NCI-H82 treated with DMSO at 0.1 percent for 48 hours (cell line): ENCODE measurements at regions not wholly inside any gene's neighbourhood (a gene's known extent, or its start where the extent isn't known, plus 50 kb on each side); places are given as distances from the start of the nearest gene placed in this dataset.

Experiments
- DNase-seq: peaks from one replicate; lab custom pipeline; 2025; ENCODE audit not compliant: unreplicated experiment; lab: John Stamatoyannopoulos, UW

- DNase-seq: no peak
Observed at GRCh38 chr20:24718277-24718676, 230.8 kb upstream of the CST7 start.

- no peak for DNase-seq
Observed at GRCh38 chr20:24718696-24719095, 230.4 kb upstream of the CST7 start.

- no peak for DNase-seq
Observed at GRCh38 chr20:24720957-24721356, 228.1 kb upstream of the CST7 start.

- DNase-seq: peak; percentile 47
Observed at GRCh38 chr20:24721891-24722568, 227.0 kb upstream of the CST7 start.

GRCh38 chr20:24722586-24722985 is 226.5 kb upstream of the CST7 start:
- DNase-seq: no peak

GRCh38 chr20:24723186-24723585 is 225.9 kb upstream of the CST7 start:
- no peak for DNase-seq

- no peak for DNase-seq
Observed at GRCh38 chr20:24723647-24724352, 225.3 kb upstream of the CST7 start.

GRCh38 chr20:24724982-24725533 is 224.0 kb upstream of the CST7 start:
- DNase-seq: no peak

- no peak for DNase-seq
Observed at GRCh38 chr20:24727795-24728194, 221.3 kb upstream of the CST7 start.

- DNase-seq: no peak
Observed at GRCh38 chr20:24729896-24730605, 219.0 kb upstream of the CST7 start.

GRCh38 chr20:24730750-24731149 is 218.3 kb upstream of the CST7 start:
- DNase-seq: no peak

- no peak for DNase-seq
Observed at GRCh38 chr20:24731312-24731711, 217.8 kb upstream of the CST7 start.

- DNase-seq: no peak
Observed at GRCh38 chr20:24732076-24732475, 217.0 kb upstream of the CST7 start.

GRCh38 chr20:24732599-24732998 is 216.5 kb upstream of the CST7 start:
- DNase-seq: no peak

GRCh38 chr20:24733416-24733815 is 215.7 kb upstream of the CST7 start:
- DNase-seq: no peak

GRCh38 chr20:24734139-24734538 is 214.9 kb upstream of the CST7 start:
- DNase-seq: no peak

GRCh38 chr20:24735263-24735662 is 213.8 kb upstream of the CST7 start:
- peak; percentile 97 for DNase-seq

- no peak for DNase-seq
Observed at GRCh38 chr20:24736131-24736843, 212.8 kb upstream of the CST7 start.

- DNase-seq: no peak
Observed at GRCh38 chr20:24736844-24737211, 212.2 kb upstream of the CST7 start.

- no peak for DNase-seq
Observed at GRCh38 chr20:24737212-24737850, 211.7 kb upstream of the CST7 start.
